HG03280 (cell line): ENCODE measurements at regions not wholly inside any gene's neighbourhood (a gene's known extent, or its start where the extent isn't known, plus 50 kb on each side); places are given as distances from the start of the nearest gene placed in this dataset.

ENCODE experiments used
- ATAC-seq: cut with Tn5 transposase; IDR thresholded peaks from one replicate; pipeline ENCODE4 v1.9.1; 2021; ENCODE audit warnings: mild to moderate bottlenecking, moderate library complexity; ENCODE audit not compliant: unreplicated experiment

DNA sequence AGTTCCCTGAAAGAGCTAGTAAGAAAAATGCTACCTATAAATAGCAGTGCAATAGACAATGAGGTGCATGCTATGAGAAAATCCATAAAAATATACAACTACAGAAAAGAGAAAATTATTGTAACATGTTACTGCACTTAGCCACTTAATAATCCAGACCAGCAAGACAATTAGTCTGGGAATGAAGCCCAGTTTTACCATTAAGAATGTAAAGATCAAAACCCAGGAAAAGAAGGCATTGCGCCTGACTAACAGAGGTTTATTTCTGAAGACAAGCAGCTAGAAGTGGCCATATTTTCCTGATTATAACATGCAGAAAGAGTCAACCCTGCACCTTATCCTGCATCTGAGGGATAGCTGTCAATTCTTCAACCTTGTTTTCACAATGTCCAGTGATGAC is 276.4 kb upstream of the PRMT6 start:
- ATAC-seq, result no peak

DNA sequence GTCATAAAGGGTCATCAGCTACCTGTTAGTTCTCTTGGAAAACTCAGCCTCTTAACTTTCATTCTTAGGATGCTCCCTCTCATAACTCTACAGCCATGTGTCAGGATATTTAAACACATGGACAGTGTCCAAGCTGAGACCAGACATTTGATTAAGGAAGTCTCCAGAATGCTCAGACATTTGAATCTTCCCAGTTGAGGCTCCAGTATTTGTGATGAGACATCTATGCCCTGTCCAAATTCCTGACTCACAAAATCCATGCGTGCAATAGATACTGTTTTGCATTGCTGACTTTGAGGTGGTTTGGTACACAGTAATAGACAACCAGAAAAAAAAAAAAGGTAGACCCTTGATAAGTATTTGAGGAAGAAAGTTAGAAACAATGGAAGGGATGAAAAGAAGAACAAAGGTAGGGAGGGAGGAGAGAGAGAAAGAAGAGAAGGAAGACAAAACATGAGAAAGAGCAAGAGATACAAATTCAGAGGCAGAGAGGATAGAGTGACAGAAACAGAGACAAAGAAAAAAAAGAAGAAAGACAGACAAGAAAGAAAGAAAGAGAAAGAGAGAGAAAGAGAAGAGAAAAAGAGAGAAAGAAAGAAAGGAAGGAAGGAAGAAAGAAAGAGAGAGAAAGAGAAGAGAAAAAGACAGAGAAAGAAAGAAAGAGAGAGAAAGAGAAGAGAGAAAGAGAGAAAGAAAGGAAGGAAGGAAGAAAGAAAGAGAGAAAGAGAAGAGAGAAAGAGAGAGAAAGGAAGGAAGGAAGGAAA is 275.5 kb upstream of the PRMT6 start:
- no peak for ATAC-seq

DNA sequence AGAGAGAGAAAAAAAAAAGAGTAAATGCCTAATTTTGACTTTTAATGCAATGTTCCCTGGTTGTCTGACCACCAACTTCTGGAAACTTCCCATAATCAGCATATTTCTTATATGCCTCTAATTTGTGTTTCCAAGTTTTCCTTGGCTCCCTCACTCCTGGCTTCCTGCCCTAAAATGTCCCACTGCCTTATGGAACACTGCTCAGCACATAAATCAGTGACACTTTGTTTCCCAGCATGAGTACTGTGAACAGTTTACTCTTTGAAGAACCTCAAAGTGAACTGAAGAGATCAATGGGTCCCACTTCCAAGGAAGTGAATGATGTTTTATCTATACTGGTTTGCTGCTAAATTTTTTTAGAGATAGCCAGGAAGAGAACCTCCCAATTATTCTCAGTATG is 271.3 kb upstream of the PRMT6 start:
- ATAC-seq, result no peak

- no peak for ATAC-seq
Observed at GRCh38 chr1:106787520-106787919, 269.0 kb upstream of the PRMT6 start.

- no peak for ATAC-seq
Observed at GRCh38 chr1:106789686-106790085, 266.8 kb upstream of the PRMT6 start.

DNA sequence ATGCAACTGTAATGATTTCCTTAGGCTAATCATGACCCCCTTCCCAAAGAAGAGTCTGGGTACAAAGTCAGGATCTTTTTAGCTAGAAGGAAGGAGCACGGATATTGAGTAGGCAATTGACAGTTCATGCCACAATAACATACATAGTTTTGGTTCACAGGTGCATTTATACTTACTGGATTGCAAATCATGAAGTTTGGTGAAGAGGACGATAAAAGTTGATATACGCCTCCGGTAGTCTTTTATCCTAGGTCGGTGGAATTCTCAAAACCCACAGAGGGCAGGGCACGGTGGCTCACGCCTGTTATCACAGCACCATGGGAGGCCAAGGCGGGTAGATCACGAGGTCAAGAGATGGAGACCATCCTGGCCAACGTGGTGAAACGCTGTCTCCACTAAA is 265.4 kb upstream of the PRMT6 start:
- ATAC-seq, result no peak

DNA sequence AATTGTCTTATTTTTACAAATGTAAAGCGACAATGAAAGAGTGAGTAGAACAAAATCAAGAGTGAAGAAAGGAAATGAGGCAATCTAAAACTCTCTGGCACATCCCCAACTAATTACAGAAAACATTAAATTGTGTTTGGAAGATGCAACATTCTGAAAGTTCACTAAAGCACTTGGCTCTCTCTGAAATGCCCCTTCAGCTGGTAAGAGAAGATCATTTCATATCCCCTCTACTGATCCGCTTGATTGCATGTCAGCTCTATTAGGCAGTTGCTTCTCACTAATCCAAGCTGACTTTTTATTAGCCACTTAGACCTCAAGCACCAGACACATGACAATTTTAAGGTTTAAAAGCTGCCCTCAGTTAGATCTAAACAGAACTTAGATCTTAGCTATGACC is 262.8 kb upstream of the PRMT6 start:
- no peak for ATAC-seq

DNA sequence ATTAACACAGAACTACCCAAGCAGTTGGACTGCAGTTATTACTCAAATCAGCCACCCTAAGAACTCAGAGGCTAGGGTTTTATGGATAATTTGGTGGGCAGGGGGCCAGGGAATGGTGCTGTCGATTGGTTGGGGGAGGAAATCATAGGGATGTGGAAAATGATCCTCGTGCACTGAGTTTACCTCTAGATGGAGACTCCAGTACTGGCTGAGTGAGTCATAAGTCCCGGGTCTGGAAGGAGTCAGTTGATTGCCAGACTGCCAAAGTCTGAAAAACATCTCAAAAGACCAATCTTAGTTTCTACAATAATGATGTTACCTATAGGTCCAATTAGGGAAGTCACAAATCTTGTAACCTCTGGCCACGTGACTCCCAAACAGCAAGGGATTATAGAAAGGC is 257.5 kb upstream of the PRMT6 start:
- no peak for ATAC-seq

- no peak for ATAC-seq
Observed at GRCh38 chr1:106802181-106802580, 254.3 kb upstream of the PRMT6 start.

DNA sequence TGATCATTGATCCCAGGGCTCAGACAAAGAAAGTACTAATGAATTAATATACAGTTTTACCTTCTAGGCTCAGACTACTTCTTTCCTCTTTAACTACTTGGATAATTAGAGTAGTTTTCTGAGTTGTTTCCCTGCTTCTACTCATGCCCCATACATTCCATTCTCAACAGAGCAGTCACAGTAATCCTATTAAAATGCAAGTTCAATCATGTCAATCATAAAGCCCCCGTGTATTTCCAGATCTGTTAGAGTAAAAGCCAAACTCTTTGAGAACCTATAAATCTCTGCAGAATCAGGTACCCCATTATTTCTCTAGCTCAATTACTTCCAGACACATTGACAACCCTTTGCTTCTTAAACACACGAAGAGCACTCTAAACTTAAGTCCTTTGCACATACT is 242.1 kb upstream of the PRMT6 start:
- no peak for ATAC-seq

DNA sequence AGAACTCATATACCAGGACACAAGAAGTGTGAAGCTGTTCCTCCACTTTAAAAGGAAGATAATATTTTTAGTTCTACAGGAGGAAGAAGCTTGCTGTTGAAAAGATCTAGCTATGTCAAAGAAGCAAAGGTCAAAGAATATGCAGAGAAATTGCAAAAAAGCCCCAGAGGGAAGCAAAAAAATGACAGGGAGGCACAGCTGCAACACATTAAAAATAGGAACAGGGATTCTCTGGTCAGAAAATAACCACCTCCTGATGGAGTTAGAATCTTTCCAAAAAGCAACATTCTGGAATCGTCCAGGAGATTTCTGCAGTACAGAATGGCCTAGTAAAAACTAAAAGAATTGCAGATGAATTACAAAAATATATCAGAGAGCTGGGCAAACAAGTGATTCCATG is 238.9 kb upstream of the PRMT6 start:
- ATAC-seq, result no peak

GRCh38 chr1:106831511-106831910 is 225.0 kb upstream of the PRMT6 start:
- ATAC-seq, result no peak

DNA sequence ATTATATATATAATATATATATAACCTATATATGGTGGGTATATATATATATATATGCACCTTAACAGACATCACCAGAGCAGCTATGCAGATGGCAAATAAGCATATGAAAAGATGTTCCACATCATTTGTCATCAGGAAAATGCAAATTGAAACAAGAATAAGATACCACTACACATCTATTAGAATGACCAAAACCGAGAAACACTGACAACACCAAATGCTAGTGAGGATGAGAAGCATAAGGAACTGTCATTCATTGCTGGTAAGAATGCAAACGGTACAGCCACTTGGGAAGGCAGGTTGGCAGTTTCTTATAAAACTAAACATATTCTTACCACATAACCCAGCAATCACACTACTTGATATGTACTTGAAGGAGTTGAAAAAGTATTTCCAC is 219.8 kb upstream of the PRMT6 start:
- ATAC-seq, result no peak

- ATAC-seq, result no peak
Observed at GRCh38 chr1:106843518-106843917, 213.0 kb upstream of the PRMT6 start.

DNA sequence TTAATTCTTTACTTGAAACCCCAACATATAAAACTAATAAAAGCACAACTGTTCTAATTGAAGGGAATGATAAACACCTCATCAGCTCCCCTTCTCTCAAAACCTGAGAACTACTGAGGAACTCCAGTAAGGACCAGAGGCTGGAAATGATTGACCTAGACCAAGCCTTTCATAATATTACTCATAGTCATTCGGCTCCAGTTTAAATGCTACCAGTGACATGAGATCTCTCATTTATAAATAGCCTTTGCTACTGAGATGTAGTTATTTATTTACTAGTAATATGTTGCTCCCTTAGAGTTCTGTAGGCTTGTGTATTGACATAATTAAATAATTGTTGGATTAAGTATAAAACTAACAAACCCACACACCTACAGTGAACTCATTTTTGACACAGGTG is 209.8 kb upstream of the PRMT6 start:
- ATAC-seq, result no peak

- ATAC-seq, result no peak
Observed at GRCh38 chr1:106861110-106861509, 195.4 kb upstream of the PRMT6 start.

GRCh38 chr1:106868828-106869227 is 187.6 kb upstream of the PRMT6 start:
- ATAC-seq, result no peak

- no peak for ATAC-seq
Observed at GRCh38 chr1:106875622-106876021, 180.9 kb upstream of the PRMT6 start.

GRCh38 chr1:106876384-106876783 is 180.1 kb upstream of the PRMT6 start:
- ATAC-seq, result no peak

GRCh38 chr1:106879538-106879937 is 176.9 kb upstream of the PRMT6 start:
- no peak for ATAC-seq

DNA sequence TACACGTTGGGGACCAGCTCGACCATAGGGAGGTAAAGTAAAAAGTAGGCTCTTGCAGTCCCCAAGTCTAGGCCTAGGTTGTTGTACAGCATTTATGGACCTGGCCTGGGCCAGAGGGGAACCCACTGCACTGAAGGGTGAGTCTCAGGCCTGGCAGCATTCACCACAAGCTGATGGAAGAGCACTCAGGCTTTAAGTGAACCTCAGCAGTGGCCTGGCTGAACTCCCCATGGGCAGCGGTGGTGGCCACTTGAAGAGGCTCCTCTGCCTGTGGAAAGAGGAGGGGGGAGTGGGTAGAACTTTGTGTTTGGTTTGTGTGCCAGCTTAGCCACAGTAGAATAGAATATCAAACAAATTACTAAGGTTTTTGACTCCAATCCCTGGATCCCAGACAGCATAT is 176.2 kb upstream of the PRMT6 start:
- ATAC-seq, result no peak

GRCh38 chr1:106883208-106883607 is 173.3 kb upstream of the PRMT6 start:
- ATAC-seq, result no peak

- ATAC-seq, result no peak
Observed at GRCh38 chr1:106889059-106889458, 167.4 kb upstream of the PRMT6 start.
